OCI-LY1 (cell line): ENCODE measurements at regions not wholly inside any gene's neighbourhood (a gene's known extent, or its start where the extent isn't known, plus 50 kb on each side); places are given as distances from the start of the nearest gene placed in this dataset.

Experiments used
- H2AFZ ChIP-seq: fragments of 200-600 bp; sonication (generic), shearing (Covaris generic); 2 replicates; pipeline ENCODE4 v1.6.0; 2014; ENCODE audit warnings: antibody characterized with exemption, mild to moderate bottlenecking, low read length
- H3F3A ChIP-seq: fragments of 200-600 bp; sonication (generic), shearing (Covaris generic); 2 replicates; pipeline ENCODE4 v1.6.0; 2014; ENCODE audit warnings: mild to moderate bottlenecking, antibody characterized with exemption, low read length, moderate library complexity; ENCODE audit not compliant: insufficient read depth
- H3K27ac ChIP-seq: fragments of 200-600 bp; sonication (generic); 2 replicates; pipeline ENCODE4 v1.5.1; 2014; ENCODE audit warnings: low read length, mixed run types, mild to moderate bottlenecking, low read depth; ENCODE audit not compliant: poor library complexity, severe bottlenecking
- H3K27me3 ChIP-seq: fragments of 200-600 bp; sonication (generic); 2 replicates; pipeline ENCODE4 v1.6.0; 2014; ENCODE audit warnings: antibody characterized with exemption, mild to moderate bottlenecking, low read length, moderate library complexity; ENCODE audit not compliant: insufficient read depth
- H3K36me3 ChIP-seq: fragments of 200-600 bp; sonication (generic); 2 replicates; pipeline ENCODE4 v1.6.1; 2014; ENCODE audit warnings: mild to moderate bottlenecking, antibody characterized with exemption, low read length, moderate library complexity, mixed read lengths; ENCODE audit not compliant: insufficient read depth
- H3K4me1 ChIP-seq: fragments of 200-600 bp; sonication (generic); 2 replicates; pipeline ENCODE4 v1.5.1; 2014; ENCODE audit warnings: mild to moderate bottlenecking, low read length, moderate library complexity; ENCODE audit not compliant: insufficient read depth, severe bottlenecking
- H3K4me2 ChIP-seq: fragments of 200-600 bp; sonication (generic), shearing (Covaris generic); 2 replicates; pipeline ENCODE4 v1.6.1; 2014; ENCODE audit warnings: low read length
- H3K4me3 ChIP-seq: fragments of 200-600 bp; sonication (generic); 2 replicates; pipeline ENCODE4 v1.5.1; 2014; ENCODE audit warnings: low read length, low read depth, mild to moderate bottlenecking, mixed read lengths; ENCODE audit not compliant: poor library complexity, severe bottlenecking
- H3K79me2 ChIP-seq: fragments of 200-600 bp; shearing (Covaris generic); 2 replicates; pipeline ENCODE4 v1.6.1; 2016; ENCODE audit warnings: mixed run types, low read length, mixed read lengths; ENCODE audit not compliant: insufficient read depth
- H3K9ac ChIP-seq: fragments of 200-600 bp; sonication (generic), shearing (Covaris generic); 2 replicates; pipeline ENCODE4 v1.6.1; 2014; ENCODE audit warnings: mild to moderate bottlenecking, low read length, mixed read lengths
- H3K9me2 ChIP-seq: fragments of 200-600 bp; sonication (generic), shearing (Covaris generic); 2 replicates; pipeline ENCODE4 v1.6.1; 2014; ENCODE audit warnings: low read depth, mild to moderate bottlenecking, low read length, mixed read lengths
- H3K9me3 ChIP-seq: fragments of 200-600 bp; shearing (Covaris generic); 2 replicates; pipeline ENCODE4 v1.6.1; 2014; ENCODE audit warnings: low read length, mixed read lengths
- H4K20me1 ChIP-seq: fragments of 200-600 bp; sonication (generic), shearing (Covaris generic); 2 replicates; pipeline ENCODE4 v1.6.0; 2016; ENCODE audit warnings: mild to moderate bottlenecking, low read length; ENCODE audit not compliant: insufficient read depth
- CTCF ChIP-seq: fragments of 200-600 bp; sonication (generic), shearing (Covaris generic); IDR thresholded peaks from 2 replicates; pipeline ENCODE4 v1.5.1; 2017; ENCODE audit warnings: mild to moderate bottlenecking, antibody characterized with exemption, low read length, moderate library complexity, mixed read lengths
- EZH2 ChIP-seq: fragments of 200-600 bp; sonication (generic), shearing (Covaris generic); IDR thresholded peaks from 2 replicates; pipeline ENCODE4 v1.8.0; 2017; ENCODE audit warnings: borderline replicate concordance, mixed run types, mild to moderate bottlenecking, antibody characterized with exemption, low read length, moderate library complexity, mixed read lengths

- Histone ChIP-seq H3F3A (no peaks in the 10 kb centered on the region), H3K4me3 (no peak overlapping the region), H3K36me3 (no peaks in the 10 kb centered on the region), H3K4me1 (no peaks in the 10 kb centered on the region), H3K9me3 (no peaks in the 10 kb centered on the region), H2AFZ (no peak overlapping the region), H3K9me2 (no peaks in the 10 kb centered on the region), H3K79me2 (no peaks in the 10 kb centered on the region), H4K20me1 (no peaks in the 10 kb centered on the region), H3K27ac (no peak overlapping the region), H3K4me2 (no peak overlapping the region), H3K9ac (no peak overlapping the region), H3K27me3 (peaks cover 6% of the 10 kb centered on the region; the same call in 1 of the 2 replicates)
- TF ChIP-seq CTCF, result no peak
These were observed 130.2 kb upstream of the SESN3 start for GRCh38 chr11:95361180-95361579.

DNA sequence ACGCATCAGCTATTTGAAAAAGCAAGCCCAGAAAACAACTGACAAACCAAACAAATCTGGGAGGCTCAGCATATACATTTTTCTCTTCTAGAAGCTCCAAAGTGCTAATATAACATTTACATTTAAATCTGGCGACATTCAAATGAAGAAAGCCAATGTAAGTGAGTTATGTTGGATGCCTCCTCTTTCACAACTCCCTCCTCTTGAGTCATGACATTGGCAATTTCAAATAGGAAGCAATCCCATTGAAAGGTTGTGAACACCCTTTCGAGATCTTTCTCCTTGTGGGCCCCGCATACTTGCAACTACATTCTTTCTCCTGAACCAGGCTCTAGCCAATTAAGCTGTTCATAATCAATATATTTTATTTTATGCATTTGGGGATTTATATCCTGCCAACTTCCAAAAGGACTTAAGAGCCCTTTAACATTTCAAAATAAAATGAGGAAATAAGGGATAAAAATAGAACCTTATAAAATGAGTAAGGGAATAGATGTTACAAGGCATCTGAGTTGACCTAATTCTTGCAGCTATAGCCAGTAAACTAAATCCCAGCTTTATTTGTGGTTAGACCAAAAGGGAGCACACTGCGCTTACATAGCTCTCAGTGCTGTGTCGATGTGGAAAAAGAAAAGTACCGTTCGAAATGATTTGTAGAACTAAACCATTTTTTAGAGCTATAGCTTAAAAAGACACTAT lies 129.5 kb upstream of the SESN3 start:
- Histone ChIP-seq H3K4me2 (no peak overlapping the region), H3K36me3 (no peaks in the 10 kb centered on the region), H3K9me3 (no peaks in the 10 kb centered on the region), H3K27ac (no peak overlapping the region), H3K4me3 (no peak overlapping the region), H3K27me3 (peaks cover 6% of the 10 kb centered on the region; the same call in 1 of the 2 replicates), H4K20me1 (no peaks in the 10 kb centered on the region), H3K9ac (no peak overlapping the region), H3K79me2 (no peaks in the 10 kb centered on the region), H3F3A (no peaks in the 10 kb centered on the region), H3K4me1 (no peaks in the 10 kb centered on the region), H3K9me2 (no peaks in the 10 kb centered on the region), H2AFZ (no peak overlapping the region)
- no peak for TF ChIP-seq EZH2
- TF ChIP-seq CTCF, result no peak

DNA sequence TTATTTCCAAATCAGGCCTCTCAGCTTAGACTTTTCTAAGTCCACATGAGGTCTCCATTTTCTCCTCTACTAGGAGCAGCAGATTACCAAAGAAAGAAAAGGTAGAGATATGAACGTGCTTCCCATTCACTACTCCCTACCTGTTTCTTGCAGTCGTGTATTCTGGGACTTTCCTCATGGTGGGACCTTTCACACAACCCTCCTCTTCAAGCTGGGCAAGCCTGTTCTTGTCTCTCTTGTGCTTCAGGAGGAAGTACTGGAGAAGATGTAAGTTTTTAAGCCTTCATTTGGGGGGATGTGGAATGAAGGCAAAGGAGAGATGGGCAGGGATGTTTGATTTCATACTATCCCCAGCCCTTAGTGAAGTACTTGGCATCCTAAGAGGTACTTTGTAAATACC lies 128.8 kb upstream of the SESN3 start:
- Histone ChIP-seq H4K20me1 (no peaks in the 10 kb centered on the region), H3K9me2 (no peaks in the 10 kb centered on the region), H3K27me3 (peaks cover 6% of the 10 kb centered on the region; the same call in 1 of the 2 replicates), H3K27ac (no peak overlapping the region), H3K4me1 (no peaks in the 10 kb centered on the region), H3K4me2 (no peak overlapping the region), H3F3A (no peaks in the 10 kb centered on the region), H3K9ac (no peak overlapping the region), H3K79me2 (no peaks in the 10 kb centered on the region), H3K4me3 (no peak overlapping the region), H3K36me3 (no peaks in the 10 kb centered on the region), H2AFZ (no peak overlapping the region), H3K9me3 (no peaks in the 10 kb centered on the region)
- TF ChIP-seq CTCF (no peak), EZH2 (no peak)
